Rectal smooth muscle tissue (tissue), 1 donor: ENCODE measurements at regions not wholly inside any gene's neighbourhood (a gene's known extent, or its start where the extent isn't known, plus 50 kb on each side); places are given as distances from the start of the nearest gene placed in this dataset.

Experiments used
- H3K27ac ChIP-seq: one replicate; pipeline ENCODE4 v1.7.0; 2013; ENCODE audit warnings: low read depth, low read length, inconsistent platforms
- H3K27me3 ChIP-seq: one replicate; pipeline ENCODE4 v1.7.0; 2013; ENCODE audit warnings: low read length; ENCODE audit not compliant: control insufficient read depth, insufficient read depth
- H3K36me3 ChIP-seq: one replicate; pipeline ENCODE4 v1.7.0; 2013; ENCODE audit warnings: low read length; ENCODE audit not compliant: control insufficient read depth, insufficient read depth
- H3K4me1 ChIP-seq: one replicate; pipeline ENCODE4 v1.7.0; 2013; ENCODE audit warnings: low read length; ENCODE audit not compliant: control insufficient read depth, insufficient read depth
- H3K4me3 ChIP-seq: one replicate; pipeline ENCODE4 v1.7.0; 2013; ENCODE audit warnings: low read length
- H3K9ac ChIP-seq: one replicate; pipeline ENCODE4 v1.7.0; 2013; ENCODE audit warnings: low read length

DNA sequence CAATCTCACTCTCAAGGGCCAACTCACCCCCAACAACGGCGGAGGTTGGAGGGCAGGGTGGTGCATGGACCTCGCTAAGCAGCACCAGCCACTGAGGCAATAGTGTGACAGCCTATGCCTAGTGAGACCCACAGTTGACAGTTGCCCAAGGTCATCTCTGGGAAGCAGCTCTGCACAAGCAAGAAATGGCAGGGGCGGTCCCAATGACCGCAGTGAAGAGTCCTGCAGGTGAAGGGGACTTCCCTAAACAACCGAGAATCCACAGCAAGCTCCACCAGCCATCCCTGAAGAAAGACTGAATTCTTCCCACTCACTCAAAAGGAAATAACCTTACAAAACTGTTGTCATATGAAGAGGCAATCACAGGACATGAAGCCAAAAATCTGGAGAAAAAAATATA, 313.4 kb upstream of the ID2 start:
- Histone ChIP-seq H3K36me3 (no peaks in the 10 kb centered on the region), H3K4me1 (no peaks in the 10 kb centered on the region), H3K27ac (no peak overlapping the region), H3K27me3 (no peaks in the 10 kb centered on the region), H3K9ac (no peak overlapping the region), H3K4me3 (no peak overlapping the region)

GRCh38 chr2:8369522-8369921, 312.3 kb upstream of the ID2 start:
- Histone ChIP-seq H3K4me1 (no peaks in the 10 kb centered on the region), H3K9ac (no peak overlapping the region), H3K27me3 (no peaks in the 10 kb centered on the region), H3K4me3 (no peak overlapping the region), H3K36me3 (no peaks in the 10 kb centered on the region), H3K27ac (no peak overlapping the region)

- Histone ChIP-seq H3K9ac (no peak overlapping the region), H3K36me3 (no peaks in the 10 kb centered on the region), H3K4me1 (no peaks in the 10 kb centered on the region), H3K27me3 (no peaks in the 10 kb centered on the region), H3K27ac (no peak overlapping the region), H3K4me3 (no peak overlapping the region)
Measured at GRCh38 chr2:8370258-8370802, 311.5 kb upstream of the ID2 start.

GRCh38 chr2:8371653-8372052, 310.2 kb upstream of the ID2 start:
- Histone ChIP-seq H3K9ac (no peak overlapping the region), H3K4me1 (no peaks in the 10 kb centered on the region), H3K27me3 (no peaks in the 10 kb centered on the region), H3K36me3 (no peaks in the 10 kb centered on the region), H3K4me3 (no peak overlapping the region), H3K27ac (no peak overlapping the region)

- no peak overlapping the region for H3K9ac ChIP-seq
- no peak overlapping the region for H3K4me3 ChIP-seq
- H3K27ac ChIP-seq: no peak overlapping the region
- H3K27me3 ChIP-seq: no peaks in the 10 kb centered on the region
- H3K4me1 ChIP-seq: no peaks in the 10 kb centered on the region
- no peaks in the 10 kb centered on the region for H3K36me3 ChIP-seq
Measured at GRCh38 chr2:8374782-8375181, 307.1 kb upstream of the ID2 start.

DNA sequence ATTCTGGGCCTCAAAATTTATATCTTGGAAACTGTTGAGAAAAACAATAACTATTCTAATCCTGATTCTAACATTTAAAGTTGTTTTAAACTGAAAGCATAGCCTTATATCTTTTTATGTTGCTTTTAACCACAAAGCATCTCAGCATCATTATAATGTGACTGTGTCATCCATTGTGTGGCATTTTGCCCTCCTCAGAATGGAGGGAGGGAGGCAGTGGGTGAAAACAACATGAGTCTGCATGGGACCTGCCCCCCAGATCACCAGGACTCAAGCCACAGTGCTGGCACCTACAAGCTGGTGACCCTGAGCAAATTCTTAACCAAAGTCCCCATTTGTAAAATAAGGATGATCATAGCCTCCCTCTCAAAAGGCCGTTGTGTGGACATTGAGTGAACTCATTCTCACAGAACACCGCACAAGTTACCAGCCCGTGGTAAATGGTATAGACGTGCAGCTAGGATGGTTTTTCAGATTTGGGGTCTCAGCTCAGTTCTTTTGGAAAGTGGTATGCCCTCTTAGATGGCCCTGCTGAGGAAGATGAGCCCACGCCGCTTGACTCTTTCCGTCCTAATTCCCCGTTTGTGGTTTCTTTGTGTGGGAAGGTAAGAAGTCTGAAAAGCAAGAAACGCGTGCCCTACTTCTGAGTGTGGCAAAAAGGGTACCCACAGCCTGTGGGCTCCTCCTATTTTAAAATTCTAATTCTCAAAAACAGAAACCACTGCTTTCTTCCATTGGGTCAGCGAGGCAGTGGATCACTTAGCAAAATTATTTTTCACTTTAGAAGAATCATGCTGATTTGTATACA, 305.0 kb upstream of the ID2 start:
- Histone ChIP-seq H3K27ac (no peak overlapping the region), H3K9ac (no peak overlapping the region), H3K4me3 (no peak overlapping the region), H3K27me3 (no peaks in the 10 kb centered on the region), H3K36me3 (no peaks in the 10 kb centered on the region), H3K4me1 (no peaks in the 10 kb centered on the region)

GRCh38 chr2:8378016-8378810, 303.6 kb upstream of the ID2 start:
- Histone ChIP-seq H3K27me3 (no peaks in the 10 kb centered on the region), H3K4me1 (no peaks in the 10 kb centered on the region), H3K27ac (no peak overlapping the region), H3K4me3 (no peak overlapping the region), H3K36me3 (no peaks in the 10 kb centered on the region), H3K9ac (no peak overlapping the region)

DNA sequence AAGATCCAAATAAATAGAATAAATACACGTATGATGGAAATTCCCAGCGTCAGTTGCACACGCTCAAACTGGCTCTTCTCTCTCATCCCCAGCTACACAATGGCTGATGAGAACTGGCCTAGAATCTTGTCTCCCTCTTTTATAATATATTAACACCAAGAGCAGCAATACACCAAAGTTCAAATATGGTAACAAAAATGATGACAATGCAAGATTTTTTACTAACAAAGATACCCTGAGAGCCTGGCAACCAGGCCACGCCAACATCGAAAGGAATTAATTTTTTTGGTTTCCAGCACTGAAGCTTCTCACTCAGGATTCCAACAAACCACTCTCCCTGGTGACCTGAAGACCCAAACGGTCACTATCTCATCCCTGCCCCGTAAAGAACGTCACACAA, 302.7 kb upstream of the ID2 start:
- Histone ChIP-seq H3K27ac (no peak overlapping the region), H3K9ac (no peak overlapping the region), H3K4me1 (no peaks in the 10 kb centered on the region), H3K4me3 (no peak overlapping the region), H3K36me3 (no peaks in the 10 kb centered on the region), H3K27me3 (no peaks in the 10 kb centered on the region)

GRCh38 chr2:8379549-8379948, 302.3 kb upstream of the ID2 start:
- Histone ChIP-seq H3K36me3 (no peaks in the 10 kb centered on the region), H3K27ac (no peak overlapping the region), H3K4me3 (no peak overlapping the region), H3K9ac (no peak overlapping the region), H3K4me1 (no peaks in the 10 kb centered on the region), H3K27me3 (no peaks in the 10 kb centered on the region)

- H3K4me3 ChIP-seq: no peak overlapping the region
- H3K27me3 ChIP-seq: no peaks in the 10 kb centered on the region
- H3K9ac ChIP-seq: no peak overlapping the region
- no peak overlapping the region for H3K27ac ChIP-seq
- H3K36me3 ChIP-seq: no peaks in the 10 kb centered on the region
- no peaks in the 10 kb centered on the region for H3K4me1 ChIP-seq
Measured at GRCh38 chr2:8380026-8380425, 301.8 kb upstream of the ID2 start.

DNA sequence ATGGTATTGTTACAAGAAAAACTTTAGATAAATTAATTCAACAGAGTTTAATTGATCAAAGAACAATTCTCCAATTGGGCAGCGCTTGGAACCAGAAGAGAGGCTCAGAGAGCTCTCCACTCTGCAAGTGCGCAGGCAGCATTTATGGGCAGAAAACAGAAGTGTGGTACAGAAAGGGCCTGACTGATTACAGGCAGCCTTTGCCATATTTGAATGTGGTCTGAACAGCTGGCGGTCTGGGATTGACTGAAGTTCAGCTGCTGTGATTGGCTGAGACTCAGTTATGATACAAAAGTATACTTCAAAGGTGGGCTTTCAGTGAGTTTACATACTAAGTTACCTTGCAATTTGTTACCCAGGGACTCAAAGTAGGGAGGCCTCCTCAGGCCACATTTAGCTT, 301.3 kb upstream of the ID2 start:
- H3K9ac ChIP-seq: no peak overlapping the region
- no peaks in the 10 kb centered on the region for H3K4me1 ChIP-seq
- no peaks in the 10 kb centered on the region for H3K27me3 ChIP-seq
- H3K4me3 ChIP-seq: no peak overlapping the region
- H3K36me3 ChIP-seq: no peaks in the 10 kb centered on the region
- no peak overlapping the region for H3K27ac ChIP-seq

- H3K27me3 ChIP-seq: no peaks in the 10 kb centered on the region
- no peaks in the 10 kb centered on the region for H3K4me1 ChIP-seq
- no peak overlapping the region for H3K27ac ChIP-seq
- H3K9ac ChIP-seq: no peak overlapping the region
- no peak overlapping the region for H3K4me3 ChIP-seq
- no peaks in the 10 kb centered on the region for H3K36me3 ChIP-seq
Measured at GRCh38 chr2:8382485-8382884, 299.4 kb upstream of the ID2 start.
